DND-41 (cell line): ENCODE measurements at regions not wholly inside any gene's neighbourhood (a gene's known extent, or its start where the extent isn't known, plus 50 kb on each side); places are given as distances from the start of the nearest gene placed in this dataset.

ENCODE experiments used
- ATAC-seq: fragments of 200-7000 bp; cut with Tn5 transposase; 3 replicates; pipeline ENCODE4 v1.9.1; 2021; ENCODE audit warnings: low read depth; ENCODE audit not compliant: insufficient read depth
- DNase-seq: peaks from one replicate; pipeline ENCODE4 v3.0.0-alpha.2; 2020
- H2AFZ ChIP-seq: 2 replicates; pipeline ENCODE4 v1.6.0; 2012; ENCODE audit warnings: low read depth, low read length
- H3K27ac ChIP-seq: 2 replicates; pipeline ENCODE4 v1.5.1; 2012; ENCODE audit warnings: low read length, inconsistent platforms
- H3K27me3 ChIP-seq: fragments of 200-600 bp; sonication (generic); 2 replicates; pipeline ENCODE4 v1.6.0; 2012; ENCODE audit warnings: low read length, mild to moderate bottlenecking, inconsistent platforms; ENCODE audit not compliant: insufficient read depth, poor library complexity
- H3K36me3 ChIP-seq: 2 replicates; pipeline ENCODE4 v1.5.1; 2012; ENCODE audit warnings: low read length, inconsistent platforms; ENCODE audit not compliant: insufficient read depth
- H3K4me1 ChIP-seq: 2 replicates; pipeline ENCODE4 v1.5.1; 2012; ENCODE audit warnings: mild to moderate bottlenecking, low read length; ENCODE audit not compliant: insufficient read depth
- H3K4me2 ChIP-seq: 2 replicates; pipeline ENCODE4 v1.6.0; 2012; ENCODE audit warnings: mild to moderate bottlenecking, moderate library complexity, low read length, inconsistent platforms; ENCODE audit not compliant: insufficient read depth
- H3K4me3 ChIP-seq, 2 experiments: fragments of 200-600 bp in 1 of 2; shearing (Covaris generic) in 1 of 2; 2 replicates each; pipeline ENCODE4 v1.5.1; 2012 to 2016; ENCODE audit warnings: inconsistent platforms in 2 of 2, low read length in 2 of 2, mild to moderate bottlenecking in 2 of 2, low read depth in 1 of 2, moderate library complexity in 1 of 2
- H3K79me2 ChIP-seq: 2 replicates; pipeline ENCODE4 v1.6.0; 2012; ENCODE audit warnings: low read length, inconsistent platforms; ENCODE audit not compliant: insufficient read depth
- H3K9ac ChIP-seq: 2 replicates; pipeline ENCODE4 v1.6.0; 2012; ENCODE audit warnings: low read depth, mild to moderate bottlenecking, inconsistent platforms, low read length, moderate library complexity
- H3K9me3 ChIP-seq: 2 replicates; pipeline ENCODE4 v1.5.1; 2012; ENCODE audit warnings: low read length, moderate library complexity, mild to moderate bottlenecking, inconsistent platforms; ENCODE audit not compliant: insufficient read depth, severe bottlenecking
- H4K20me1 ChIP-seq: 2 replicates; pipeline ENCODE4 v1.6.0; 2012; ENCODE audit warnings: low read length; ENCODE audit not compliant: insufficient read depth
- EZH2 ChIP-seq: IDR thresholded peaks from 3 replicates; pipeline ENCODE4 v1.6.1; 2012; ENCODE audit warnings: borderline replicate concordance, low read depth, mild to moderate bottlenecking, moderate library complexity, low read length, inconsistent platforms; ENCODE audit not compliant: severe bottlenecking
- TF ChIP-seq, protein P1 (sequence below): IDR thresholded peaks from 2 replicates; pipeline ENCODE4 v1.5.1; 2012; ENCODE audit warnings: borderline replicate concordance, low read length, moderate library complexity, mild to moderate bottlenecking; ENCODE audit not compliant: poor library complexity, severe bottlenecking; ENCODE audit errors: extremely low read depth

DNA sequence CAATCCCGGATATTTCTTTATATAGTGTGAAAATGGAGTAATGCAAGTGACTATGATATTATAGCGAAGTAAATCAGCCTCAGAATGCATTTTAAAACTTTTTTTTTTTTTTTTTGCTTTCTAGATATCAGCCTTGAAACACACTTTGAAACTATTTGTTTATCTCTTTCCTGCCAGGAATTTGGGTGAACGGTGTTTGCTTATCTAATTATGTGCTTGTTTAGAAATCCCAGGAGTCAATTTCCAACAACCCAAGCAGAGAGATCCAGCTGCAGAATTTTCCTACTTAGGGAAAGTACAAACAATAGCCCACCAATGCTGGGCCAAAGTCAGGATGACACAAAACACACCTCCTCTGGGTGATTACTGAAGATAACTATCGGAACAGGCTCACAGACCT is 958.8 kb downstream of the PCDH18 start:
- Histone ChIP-seq H3K4me3 (no peak overlapping the region), H3K79me2 (no peaks in the 10 kb centered on the region), H2AFZ (no peak overlapping the region), H3K9me3 (no peaks in the 10 kb centered on the region), H3K4me2 (no peak overlapping the region), H3K9ac (no peak overlapping the region), H4K20me1 (no peaks in the 10 kb centered on the region), H3K4me1 (peaks cover 17% of the 10 kb centered on the region), H3K27me3 (no peaks in the 10 kb centered on the region), H3K36me3 (no peaks in the 10 kb centered on the region), H3K27ac (no peak overlapping the region)
- DNase-seq (no peak), ATAC-seq (no peak)
- no peak for TF ChIP-seq EZH2
- TF ChIP-seq, protein P1, sequence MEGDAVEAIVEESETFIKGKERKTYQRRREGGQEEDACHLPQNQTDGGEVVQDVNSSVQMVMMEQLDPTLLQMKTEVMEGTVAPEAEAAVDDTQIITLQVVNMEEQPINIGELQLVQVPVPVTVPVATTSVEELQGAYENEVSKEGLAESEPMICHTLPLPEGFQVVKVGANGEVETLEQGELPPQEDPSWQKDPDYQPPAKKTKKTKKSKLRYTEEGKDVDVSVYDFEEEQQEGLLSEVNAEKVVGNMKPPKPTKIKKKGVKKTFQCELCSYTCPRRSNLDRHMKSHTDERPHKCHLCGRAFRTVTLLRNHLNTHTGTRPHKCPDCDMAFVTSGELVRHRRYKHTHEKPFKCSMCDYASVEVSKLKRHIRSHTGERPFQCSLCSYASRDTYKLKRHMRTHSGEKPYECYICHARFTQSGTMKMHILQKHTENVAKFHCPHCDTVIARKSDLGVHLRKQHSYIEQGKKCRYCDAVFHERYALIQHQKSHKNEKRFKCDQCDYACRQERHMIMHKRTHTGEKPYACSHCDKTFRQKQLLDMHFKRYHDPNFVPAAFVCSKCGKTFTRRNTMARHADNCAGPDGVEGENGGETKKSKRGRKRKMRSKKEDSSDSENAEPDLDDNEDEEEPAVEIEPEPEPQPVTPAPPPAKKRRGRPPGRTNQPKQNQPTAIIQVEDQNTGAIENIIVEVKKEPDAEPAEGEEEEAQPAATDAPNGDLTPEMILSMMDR, result no peak

DNA sequence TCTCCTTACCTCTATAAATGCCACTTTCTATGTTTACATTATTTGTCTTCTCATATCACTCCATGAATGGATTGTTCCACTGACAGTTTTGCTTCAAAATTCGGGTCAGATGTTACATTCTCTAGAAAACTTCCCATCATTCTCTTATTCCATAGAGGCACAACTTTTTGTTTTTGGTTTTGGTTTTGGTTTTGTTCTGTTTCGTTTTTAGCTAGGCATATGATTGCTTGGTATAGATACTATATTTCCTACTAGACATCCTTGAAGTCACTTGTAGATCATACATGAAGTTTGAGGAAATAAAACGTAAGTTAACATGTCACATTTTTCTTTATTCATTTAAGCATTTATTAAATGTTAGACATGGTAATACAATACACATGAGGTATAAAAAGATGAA is 961.0 kb downstream of the PCDH18 start:
- H4K20me1 ChIP-seq, result no peaks in the 10 kb centered on the region
- ATAC-seq (peak; percentile 93), DNase-seq (no peak)
- TF ChIP-seq, protein P1, result no peak
- peak overlapping the region; percentile 31 for H3K9ac ChIP-seq
- no peaks in the 10 kb centered on the region for H3K9me3 ChIP-seq
- no peaks in the 10 kb centered on the region for H3K27me3 ChIP-seq
- no peaks in the 10 kb centered on the region for H3K79me2 ChIP-seq
- H3K36me3 ChIP-seq, result no peaks in the 10 kb centered on the region
- peak overlapping the region in 1 of 2 experiments; percentile 41; a peak in 2 of 4 replicates for H3K4me3 ChIP-seq
- H2AFZ ChIP-seq, result peak overlapping the region; percentile 64
- H3K4me2 ChIP-seq, result peak overlapping the region; percentile 41
- H3K4me1 ChIP-seq, result peaks cover 17% of the 10 kb centered on the region
- H3K27ac ChIP-seq, result peak overlapping the region; percentile 39

DNA sequence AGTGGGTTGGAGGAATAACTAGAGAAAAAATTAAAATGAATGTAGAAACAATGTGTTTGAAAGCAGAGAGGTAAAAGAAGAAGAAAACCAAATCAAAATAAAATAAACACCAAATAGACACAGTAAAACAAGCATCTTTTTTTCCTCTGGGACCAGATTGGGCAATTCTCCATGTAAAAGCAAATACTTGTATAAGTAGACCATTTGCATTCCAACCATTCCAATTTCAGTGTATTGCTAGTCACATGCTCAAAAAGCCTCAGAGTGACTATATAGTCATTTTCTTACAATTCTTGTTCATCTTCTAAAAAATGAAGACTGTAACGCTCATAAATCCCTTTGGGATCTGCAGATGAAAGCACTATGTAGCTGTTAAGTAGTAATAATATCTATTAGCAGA is 969.5 kb downstream of the PCDH18 start:
- TF ChIP-seq, protein P1, result no peak
- no peak for TF ChIP-seq EZH2
- no peak for DNase-seq
- Histone ChIP-seq H3K36me3 (no peaks in the 10 kb centered on the region), H3K27me3 (no peaks in the 10 kb centered on the region), H3K4me2 (no peak overlapping the region), H3K9ac (no peak overlapping the region), H3K4me3 (no peak overlapping the region), H3K9me3 (no peaks in the 10 kb centered on the region), H2AFZ (no peak overlapping the region), H3K27ac (no peak overlapping the region), H3K79me2 (no peaks in the 10 kb centered on the region), H3K4me1 (peaks cover 11% of the 10 kb centered on the region), H4K20me1 (no peaks in the 10 kb centered on the region)
- no peak for ATAC-seq

DNA sequence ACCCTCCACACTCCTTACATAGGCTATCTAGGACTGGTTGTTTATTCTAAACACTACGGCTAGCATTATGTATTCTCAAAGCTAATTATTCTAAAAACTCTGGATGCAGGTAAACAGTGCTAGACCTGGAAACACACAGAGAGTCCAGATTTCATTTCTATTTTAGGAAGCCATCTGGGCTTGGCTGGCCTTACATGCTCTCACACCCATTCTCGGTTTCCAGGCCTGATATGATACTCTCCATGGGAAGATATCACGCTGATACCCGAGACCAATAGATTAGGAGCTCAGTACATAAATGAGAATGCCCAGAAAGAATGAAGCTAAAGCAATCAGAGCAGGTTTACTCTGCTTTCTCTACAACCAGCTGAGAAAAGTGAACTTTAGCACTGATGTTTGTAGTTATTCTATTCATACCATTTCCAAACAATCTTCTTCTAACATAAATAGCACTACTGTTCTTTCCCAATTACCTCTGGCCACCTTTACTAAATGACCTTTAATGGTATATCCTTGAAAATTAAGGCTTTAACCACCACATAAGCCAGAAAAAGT is 973.3 kb downstream of the PCDH18 start:
- Histone ChIP-seq H3K27ac (no peak overlapping the region), H3K9me3 (no peaks in the 10 kb centered on the region), H2AFZ (no peak overlapping the region), H3K4me1 (no peaks in the 10 kb centered on the region), H3K36me3 (no peaks in the 10 kb centered on the region), H3K79me2 (no peaks in the 10 kb centered on the region), H3K4me3 (no peak overlapping the region), H4K20me1 (no peaks in the 10 kb centered on the region), H3K9ac (no peak overlapping the region), H3K4me2 (no peak overlapping the region), H3K27me3 (no peaks in the 10 kb centered on the region)
- DNase-seq, result no peak
- ATAC-seq, result no peak
- TF ChIP-seq, protein P1, result no peak
- TF ChIP-seq EZH2, result no peak
